Rectal smooth muscle tissue (tissue), 1 donor: ENCODE measurements at regions not wholly inside any gene's neighbourhood (a gene's known extent, or its start where the extent isn't known, plus 50 kb on each side); places are given as distances from the start of the nearest gene placed in this dataset.
"Not testable (repeated sequence)": the region's sequence is repeated elsewhere in the genome, so short reads cannot be mapped to it uniquely, and the experiment has no call there.

Experiments used
- H3K27ac ChIP-seq: one replicate; pipeline ENCODE4 v1.7.0; 2013; ENCODE audit warnings: low read depth, low read length, inconsistent platforms
- H3K27me3 ChIP-seq: one replicate; pipeline ENCODE4 v1.7.0; 2013; ENCODE audit warnings: low read length; ENCODE audit not compliant: control insufficient read depth, insufficient read depth
- H3K36me3 ChIP-seq: one replicate; pipeline ENCODE4 v1.7.0; 2013; ENCODE audit warnings: low read length; ENCODE audit not compliant: control insufficient read depth, insufficient read depth
- H3K4me1 ChIP-seq: one replicate; pipeline ENCODE4 v1.7.0; 2013; ENCODE audit warnings: low read length; ENCODE audit not compliant: control insufficient read depth, insufficient read depth
- H3K4me3 ChIP-seq: one replicate; pipeline ENCODE4 v1.7.0; 2013; ENCODE audit warnings: low read length
- H3K9ac ChIP-seq: one replicate; pipeline ENCODE4 v1.7.0; 2013; ENCODE audit warnings: low read length

DNA sequence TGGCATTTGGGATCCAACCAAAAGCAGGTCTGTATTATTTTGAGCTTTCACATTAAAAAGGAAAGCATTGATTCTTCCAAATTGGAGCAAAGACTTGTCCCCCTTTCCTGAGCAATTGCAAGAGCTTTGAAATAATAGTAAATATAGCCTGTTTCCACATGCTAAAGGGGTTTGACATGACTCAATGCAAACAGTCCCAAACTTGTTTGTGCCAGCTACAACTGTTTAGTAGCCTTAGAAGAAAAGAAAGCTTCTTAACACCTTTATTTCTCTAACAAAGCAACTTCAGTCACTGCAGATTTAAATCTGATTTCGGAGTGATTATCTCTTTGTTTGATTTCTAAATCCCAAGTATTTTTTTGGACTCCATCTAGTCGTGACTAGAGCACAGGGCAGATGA, 180.2 kb downstream of the SEMA6D start:
- Histone ChIP-seq H3K4me1 (no peaks in the 10 kb centered on the region), H3K27me3 (no peaks in the 10 kb centered on the region), H3K9ac (no peak overlapping the region), H3K4me3 (no peak overlapping the region), H3K36me3 (no peaks in the 10 kb centered on the region), H3K27ac (no peak overlapping the region)

DNA sequence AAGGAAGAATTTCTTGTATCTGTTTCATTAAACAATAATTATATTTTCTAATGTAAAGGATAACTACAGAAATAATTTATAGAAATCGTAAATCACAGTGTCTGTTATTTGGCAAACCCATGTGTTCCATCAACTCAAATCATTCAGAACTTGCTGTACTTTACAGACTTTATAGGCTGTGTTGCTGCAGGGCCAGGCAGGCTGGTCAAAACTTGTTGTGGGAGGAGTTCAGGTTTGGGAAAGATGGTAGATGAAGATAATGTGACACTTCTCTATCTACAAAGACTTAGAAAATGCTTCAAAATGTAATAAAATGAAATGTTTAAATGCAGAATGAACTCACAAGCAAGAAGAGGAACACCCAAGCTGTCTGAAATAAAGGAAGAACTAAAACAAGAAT, 183.4 kb downstream of the SEMA6D start:
- no peaks in the 10 kb centered on the region for H3K36me3 ChIP-seq
- H3K9ac ChIP-seq: no peak overlapping the region
- H3K27me3 ChIP-seq: no peaks in the 10 kb centered on the region
- no peak overlapping the region for H3K4me3 ChIP-seq
- H3K4me1 ChIP-seq: no peaks in the 10 kb centered on the region
- H3K27ac ChIP-seq: no peak overlapping the region

DNA sequence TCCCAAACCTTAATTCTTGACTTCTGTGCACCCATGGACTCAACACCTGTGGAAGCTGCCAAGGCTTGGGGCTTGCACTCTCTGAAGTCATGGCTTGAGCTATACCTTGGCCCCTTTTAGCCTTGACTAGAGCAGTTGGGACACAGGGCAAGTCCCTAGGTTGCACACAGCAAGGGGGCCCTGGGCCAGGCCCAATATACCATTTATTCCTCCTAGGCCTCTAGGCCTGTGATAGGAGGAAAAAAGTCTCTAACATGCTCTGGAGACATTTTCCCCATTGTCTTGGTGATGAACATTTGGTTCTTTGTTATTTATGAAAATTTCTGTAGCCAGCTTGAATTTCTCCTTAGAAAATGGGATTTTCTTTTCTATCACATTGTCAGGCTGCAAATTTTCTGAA, 186.1 kb downstream of the SEMA6D start:
- Histone ChIP-seq H3K4me1 (no peaks in the 10 kb centered on the region), H3K36me3 (no peaks in the 10 kb centered on the region), H3K4me3 (no peak overlapping the region), H3K9ac (no peak overlapping the region), H3K27ac (no peak overlapping the region), H3K27me3 (no peaks in the 10 kb centered on the region)

DNA sequence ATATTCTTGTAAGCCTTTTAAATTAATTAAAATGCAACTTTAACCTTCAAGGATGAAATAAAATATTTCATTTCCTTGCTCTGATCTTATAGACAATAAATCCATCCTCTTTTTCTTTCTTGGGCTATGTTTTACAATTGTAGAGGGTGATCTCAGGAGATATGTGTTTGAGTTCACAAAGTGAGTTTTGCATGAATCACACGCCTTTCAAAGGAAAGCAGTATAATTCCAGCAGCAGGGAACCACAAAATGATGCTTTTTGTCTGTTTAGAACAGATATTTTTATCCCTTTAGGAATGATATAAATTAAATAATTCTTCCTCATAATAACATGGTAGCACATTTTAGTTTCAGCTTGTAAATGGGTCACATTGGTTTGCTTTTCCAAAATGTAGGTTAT, 191.2 kb downstream of the SEMA6D start:
- Histone ChIP-seq H3K4me1 (no peaks in the 10 kb centered on the region), H3K27me3 (no peaks in the 10 kb centered on the region), H3K36me3 (no peaks in the 10 kb centered on the region), H3K9ac (no peak overlapping the region), H3K4me3 (no peak overlapping the region), H3K27ac (no peak overlapping the region)

- Histone ChIP-seq H3K9ac (no peak overlapping the region), H3K4me1 (no peaks in the 10 kb centered on the region), H3K27ac (no peak overlapping the region), H3K4me3 (no peak overlapping the region), H3K36me3 (no peaks in the 10 kb centered on the region), H3K27me3 (no peaks in the 10 kb centered on the region)
Observed at GRCh38 chr15:47908950-47909670, 191.8 kb downstream of the SEMA6D start.

DNA sequence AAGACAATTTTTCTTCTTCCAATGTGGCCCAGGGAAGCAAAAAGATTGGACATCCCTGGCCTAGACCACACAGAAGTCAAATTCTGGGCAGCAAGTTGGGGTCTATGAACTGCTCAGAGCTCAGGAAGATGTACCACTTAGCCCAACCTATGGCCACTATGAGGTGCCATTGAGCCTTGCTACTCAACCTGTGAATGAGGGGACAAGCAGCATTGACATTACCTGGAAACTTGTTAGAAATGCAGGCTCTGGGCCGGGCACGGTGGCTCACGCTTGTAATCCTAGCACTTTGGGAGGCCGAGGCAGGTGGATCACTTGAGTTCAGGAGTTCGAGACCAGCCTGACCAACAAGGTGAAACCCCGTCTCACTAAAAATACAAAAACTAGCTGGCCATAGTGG, 195.6 kb downstream of the SEMA6D start:
- H3K4me1 ChIP-seq, H3K27ac ChIP-seq, H3K36me3 ChIP-seq, H3K9ac ChIP-seq, H3K27me3 ChIP-seq, H3K4me3 ChIP-seq: not testable (repeated sequence)

- H3K36me3 ChIP-seq: no peaks in the 10 kb centered on the region
- H3K4me3 ChIP-seq: no peak overlapping the region
- no peak overlapping the region for H3K9ac ChIP-seq
- H3K27me3 ChIP-seq: no peaks in the 10 kb centered on the region
- no peaks in the 10 kb centered on the region for H3K4me1 ChIP-seq
- no peak overlapping the region for H3K27ac ChIP-seq
Observed at GRCh38 chr15:47917881-47918280, 200.6 kb downstream of the SEMA6D start.

GRCh38 chr15:47918877-47919276, 201.6 kb downstream of the SEMA6D start:
- Histone ChIP-seq H3K4me3 (no peak overlapping the region), H3K27me3 (no peaks in the 10 kb centered on the region), H3K9ac (no peak overlapping the region), H3K27ac (no peak overlapping the region), H3K36me3 (no peaks in the 10 kb centered on the region), H3K4me1 (no peaks in the 10 kb centered on the region)

GRCh38 chr15:47924381-47924780, 196.4 kb upstream of the SLC24A5 start:
- Histone ChIP-seq H3K9ac (no peak overlapping the region), H3K27ac (no peak overlapping the region), H3K27me3 (no peaks in the 10 kb centered on the region), H3K4me3 (no peak overlapping the region), H3K36me3 (no peaks in the 10 kb centered on the region), H3K4me1 (no peaks in the 10 kb centered on the region)

DNA sequence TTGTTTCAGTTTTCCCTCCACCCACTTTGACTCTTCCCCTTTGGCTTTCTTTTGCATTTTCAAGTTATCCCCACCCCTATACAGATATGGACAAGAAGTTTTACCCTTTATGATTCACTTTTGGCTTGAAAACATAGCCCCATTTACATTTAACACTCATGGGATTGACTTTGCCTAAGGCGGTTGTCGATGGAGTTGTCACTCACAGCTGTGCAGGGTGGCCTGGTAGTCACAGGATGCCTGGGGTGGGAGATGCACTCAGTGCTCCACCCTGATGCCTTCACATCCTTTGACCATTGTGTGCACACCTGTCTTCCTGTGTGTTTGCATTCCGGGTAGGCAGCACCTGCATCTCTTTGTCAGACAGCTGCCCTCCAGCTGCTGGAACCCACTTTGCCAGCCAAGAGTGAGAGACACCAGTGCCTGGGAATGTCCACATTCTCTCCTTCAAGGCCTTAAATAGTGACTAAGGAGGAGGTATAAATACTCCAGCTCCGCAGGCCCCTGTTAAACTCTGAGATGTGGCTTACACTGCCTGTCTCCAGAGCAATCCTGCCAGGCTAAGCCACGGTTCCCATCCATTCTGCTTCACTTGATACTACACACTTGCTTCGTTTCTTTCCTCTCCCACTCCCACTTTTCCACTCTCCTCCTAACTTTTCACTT, 191.5 kb upstream of the SLC24A5 start:
- Histone ChIP-seq H3K36me3 (no peaks in the 10 kb centered on the region), H3K27ac (no peak overlapping the region), H3K9ac (no peak overlapping the region), H3K4me1 (no peaks in the 10 kb centered on the region), H3K27me3 (no peaks in the 10 kb centered on the region), H3K4me3 (no peak overlapping the region)

- H3K36me3 ChIP-seq: no peaks in the 10 kb centered on the region
- H3K4me3 ChIP-seq: no peak overlapping the region
- no peaks in the 10 kb centered on the region for H3K4me1 ChIP-seq
- no peak overlapping the region for H3K27ac ChIP-seq
- no peak overlapping the region for H3K9ac ChIP-seq
- H3K27me3 ChIP-seq: no peaks in the 10 kb centered on the region
Observed at GRCh38 chr15:47932261-47932660, 188.5 kb upstream of the SLC24A5 start.

DNA sequence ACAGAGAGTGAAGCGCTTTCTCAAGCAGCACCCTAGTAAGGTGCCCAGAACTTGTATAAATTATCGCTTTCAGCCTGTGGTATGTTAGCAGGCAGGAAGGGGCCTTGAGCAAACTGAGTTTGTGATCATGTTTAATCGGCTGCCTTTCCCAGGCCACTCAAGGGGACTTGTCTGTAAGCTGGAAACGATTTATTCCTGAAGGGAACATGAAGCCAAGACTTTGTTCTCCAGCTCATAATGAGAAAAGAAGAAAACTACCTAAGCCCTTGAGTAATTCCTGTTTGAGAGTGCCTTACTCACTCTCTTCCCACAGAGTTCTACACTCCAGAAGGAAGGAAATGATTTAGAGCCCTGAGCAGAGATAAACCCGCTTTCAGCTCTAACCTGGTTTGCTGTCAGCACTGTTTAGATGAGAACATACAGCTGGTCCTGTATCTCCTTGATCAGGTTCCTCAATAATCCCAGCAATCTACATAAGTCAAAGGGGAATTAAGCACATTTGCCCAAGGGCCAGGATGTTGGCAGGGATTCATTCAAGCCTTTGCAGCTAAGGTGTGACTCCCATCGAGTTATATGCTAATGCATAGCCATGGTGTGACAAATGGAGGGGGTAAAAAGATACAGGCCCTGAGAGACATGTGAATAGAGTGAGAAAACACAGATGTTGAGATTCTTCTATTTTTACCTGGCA, 187.7 kb upstream of the SLC24A5 start:
- H3K4me3 ChIP-seq: no peak overlapping the region
- H3K4me1 ChIP-seq: no peaks in the 10 kb centered on the region
- H3K27ac ChIP-seq: no peak overlapping the region
- H3K27me3 ChIP-seq: no peaks in the 10 kb centered on the region
- H3K9ac ChIP-seq: no peak overlapping the region
- no peaks in the 10 kb centered on the region for H3K36me3 ChIP-seq

GRCh38 chr15:47933865-47934264, 186.9 kb upstream of the SLC24A5 start:
- Histone ChIP-seq H3K36me3 (no peaks in the 10 kb centered on the region), H3K4me1 (no peaks in the 10 kb centered on the region), H3K27ac (no peak overlapping the region), H3K4me3 (no peak overlapping the region), H3K9ac (no peak overlapping the region), H3K27me3 (no peaks in the 10 kb centered on the region)
